GM19467 (cell line): ENCODE measurements at regions not wholly inside any gene's neighbourhood (a gene's known extent, or its start where the extent isn't known, plus 50 kb on each side); places are given as distances from the start of the nearest gene placed in this dataset.

Experiments
- ATAC-seq: cut with Tn5 transposase; IDR thresholded peaks from one replicate; pipeline ENCODE4 v1.9.1; 2021; ENCODE audit warnings: mild to moderate bottlenecking, moderate library complexity; ENCODE audit not compliant: unreplicated experiment

DNA sequence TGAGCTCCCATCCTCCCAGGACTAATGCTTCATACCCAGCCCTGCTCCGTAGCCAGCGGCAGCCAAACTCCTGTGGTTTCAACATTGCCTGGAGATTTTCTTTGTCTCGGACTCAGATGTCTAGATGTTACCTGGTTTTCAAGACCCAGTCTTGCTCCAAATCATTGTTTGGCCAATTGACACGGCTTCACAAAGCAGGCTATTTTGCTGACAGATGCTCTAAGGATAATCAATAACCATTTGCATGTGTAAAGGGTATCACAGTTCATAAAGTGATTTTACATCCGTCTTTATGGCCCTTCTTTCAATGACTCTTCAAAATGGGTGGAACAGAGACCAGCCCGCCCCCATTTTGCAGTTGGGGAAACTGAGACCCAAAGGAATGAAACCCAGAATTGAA is 153.4 kb downstream of the SALL1 start:
- ATAC-seq = no peak

DNA sequence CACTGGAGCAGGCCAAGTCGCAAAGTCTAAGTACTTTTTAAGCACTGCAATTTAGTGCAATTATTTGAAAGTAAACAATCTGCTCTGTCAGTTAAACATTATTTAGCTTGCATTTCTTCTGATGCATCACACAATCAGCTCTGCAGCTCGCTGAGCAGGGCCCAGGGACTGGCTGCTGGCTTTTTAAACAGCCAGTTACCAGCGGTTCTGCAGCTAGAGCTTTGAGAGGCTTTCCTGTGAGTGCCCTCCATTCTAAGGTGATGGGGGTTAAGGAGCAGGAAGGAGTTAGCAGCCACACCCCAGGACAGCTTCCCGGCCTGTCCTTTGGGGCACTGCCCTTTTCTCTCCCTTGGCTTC is 154.3 kb downstream of the SALL1 start:
- no peak for ATAC-seq

DNA sequence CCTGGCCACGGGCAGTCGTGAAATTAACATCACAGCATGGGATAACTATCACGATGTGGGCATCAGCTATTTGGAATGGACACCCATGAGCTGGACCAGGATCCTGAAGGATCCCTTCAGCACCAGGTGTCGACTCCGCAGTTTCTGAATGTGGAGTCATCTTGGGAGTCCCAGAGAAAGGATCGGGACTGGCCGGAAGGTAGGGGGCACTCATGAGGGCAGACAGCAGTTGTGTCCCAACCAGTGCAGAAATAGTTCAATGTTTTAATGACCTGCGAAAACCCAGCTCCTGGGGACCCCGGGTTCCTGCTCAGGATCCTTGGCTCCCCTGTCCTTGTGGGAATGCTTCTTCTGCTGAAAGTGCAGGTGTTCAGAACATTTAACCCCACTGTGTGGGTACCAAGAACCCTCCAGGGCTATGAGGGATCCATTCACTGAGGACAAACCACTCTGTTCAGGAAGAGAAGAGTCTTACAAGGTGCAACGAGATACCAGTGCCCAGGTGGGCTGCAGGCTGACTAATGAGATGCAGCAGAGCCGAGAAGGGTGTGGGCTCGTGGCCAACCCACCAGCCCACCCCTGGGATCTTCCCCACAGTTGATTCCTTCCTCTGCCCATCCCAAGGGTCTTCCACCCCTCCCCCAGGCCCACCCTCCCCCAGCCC is 154.8 kb downstream of the SALL1 start:
- ATAC-seq = no peak

DNA sequence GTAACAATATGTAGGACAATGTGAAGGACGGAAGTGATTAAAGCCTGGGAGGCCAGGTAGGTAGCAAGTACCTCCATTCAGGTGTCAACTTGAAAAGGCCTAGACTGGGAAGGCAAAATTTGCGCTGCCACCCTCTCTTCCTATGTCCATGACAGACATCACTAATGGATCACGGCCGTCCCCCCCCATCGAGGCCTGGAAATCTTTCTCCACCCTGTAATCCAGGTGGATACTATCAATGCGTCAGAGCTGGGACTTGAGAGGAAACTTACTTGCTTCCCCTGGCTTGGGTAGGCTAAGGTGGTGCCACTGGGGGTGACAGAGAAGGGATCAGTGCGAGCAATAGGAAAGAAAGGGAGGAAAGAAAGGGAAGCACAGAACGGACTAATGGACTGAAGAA is 156.1 kb downstream of the SALL1 start:
- ATAC-seq = no peak

DNA sequence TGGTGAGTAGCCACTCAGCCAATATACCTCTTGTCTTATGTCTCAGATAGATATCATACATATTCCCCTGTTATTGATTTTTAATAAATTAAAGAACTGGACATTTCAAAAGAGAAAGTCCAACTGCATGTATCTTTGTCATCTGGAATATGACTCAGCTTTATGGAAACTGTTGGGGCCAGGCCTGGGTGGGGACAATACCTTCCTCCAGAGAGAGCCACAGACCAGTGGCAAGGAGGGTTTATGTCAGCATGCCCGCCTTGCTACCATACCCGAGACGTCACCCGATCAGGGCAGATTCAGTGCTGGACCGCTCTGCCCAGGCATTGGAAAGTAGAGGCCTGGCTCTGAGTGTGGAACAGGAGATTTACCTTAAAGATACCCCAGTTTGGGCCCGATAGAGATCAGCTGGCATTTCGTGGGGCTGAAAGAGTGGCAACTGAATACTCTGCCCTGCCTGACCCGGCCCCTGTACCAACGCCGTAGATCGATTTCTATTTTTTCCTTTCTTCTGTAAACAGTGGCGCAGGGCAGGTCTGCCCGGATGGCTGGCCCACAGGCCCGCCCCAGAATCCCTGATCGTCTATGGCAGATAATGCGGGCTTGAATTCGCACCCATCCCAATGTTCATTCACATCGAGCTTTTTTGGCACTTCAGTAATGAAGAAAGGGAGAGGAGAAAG is 158.6 kb downstream of the SALL1 start:
- no peak for ATAC-seq

DNA sequence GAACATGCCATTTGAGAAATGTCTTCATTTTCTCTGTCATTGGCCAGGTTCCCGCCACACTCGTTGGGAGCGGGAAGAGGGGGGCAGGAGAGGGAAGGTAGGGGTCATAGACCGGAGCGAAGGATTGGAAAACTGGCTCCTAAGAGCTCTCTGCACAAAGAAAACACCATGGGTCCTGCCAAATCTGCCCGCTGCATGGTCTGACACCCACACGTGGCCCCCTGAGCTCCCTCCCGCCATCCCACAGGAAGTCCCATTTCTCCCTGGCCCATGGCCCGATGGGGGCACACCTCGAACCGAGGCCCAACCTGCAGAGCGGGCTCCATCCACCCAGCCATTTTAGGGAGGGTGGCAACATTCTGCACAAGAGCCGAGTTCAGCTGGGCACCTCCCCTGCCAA is 159.6 kb downstream of the SALL1 start:
- no peak for ATAC-seq

DNA sequence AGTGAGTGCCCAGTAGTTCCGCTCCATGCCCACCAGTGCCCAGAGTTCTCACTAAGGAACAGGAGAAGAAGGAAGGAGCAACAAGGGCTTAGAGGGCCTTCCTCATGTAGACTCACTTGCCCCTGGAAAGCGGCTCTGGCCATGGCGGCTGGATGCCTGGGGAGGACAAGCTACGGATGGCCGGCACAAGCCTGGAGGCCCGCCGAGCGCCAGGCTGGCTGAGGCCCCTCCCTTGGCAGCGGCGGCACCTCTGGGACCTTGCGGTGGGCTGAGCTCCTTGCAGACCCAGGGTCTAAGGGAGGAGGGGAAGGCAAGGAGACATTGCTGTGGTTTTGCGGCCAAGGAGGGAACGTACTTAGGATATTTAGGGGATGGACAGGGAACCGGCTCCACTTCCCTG is 160.1 kb downstream of the SALL1 start:
- no peak for ATAC-seq

DNA sequence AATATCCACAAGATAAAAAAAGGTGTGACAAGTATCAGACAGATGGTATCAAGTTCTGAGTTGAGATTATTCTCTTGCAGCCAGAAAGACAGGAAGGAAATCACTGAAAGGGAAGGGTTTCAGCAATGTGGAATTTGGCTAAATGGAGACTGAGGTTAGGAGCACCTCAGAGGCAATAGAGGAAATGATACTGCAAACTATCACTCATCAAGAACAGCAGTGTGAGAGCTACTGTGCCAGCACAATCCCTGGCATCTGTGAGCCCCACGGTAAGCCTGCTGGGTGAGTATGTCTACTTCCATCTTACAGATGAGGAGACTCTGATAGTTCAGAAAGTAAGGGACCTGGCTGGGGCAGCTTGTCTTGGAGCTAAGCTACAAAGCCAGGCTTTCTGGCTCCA is 162.0 kb downstream of the SALL1 start:
- ATAC-seq = no peak

DNA sequence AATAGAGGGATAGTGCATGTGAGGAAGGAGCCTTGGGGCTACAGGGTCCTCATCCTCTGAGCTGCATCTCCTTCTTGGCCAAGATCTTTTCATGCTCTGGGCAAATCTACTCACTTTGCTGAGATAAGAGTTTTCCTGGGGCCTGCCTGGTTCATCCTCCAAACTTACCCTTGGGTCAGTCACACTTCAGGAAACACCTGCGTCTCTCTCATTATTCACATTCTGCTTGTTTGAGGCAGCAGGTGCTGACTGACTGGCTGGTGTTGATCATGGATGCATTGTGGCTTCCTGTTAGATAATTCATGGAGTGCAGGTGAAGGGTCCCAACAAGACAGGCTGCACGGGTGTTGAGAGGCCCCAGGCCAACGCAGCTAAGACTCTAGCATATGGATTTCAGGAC is 162.6 kb downstream of the SALL1 start:
- ATAC-seq = no peak

DNA sequence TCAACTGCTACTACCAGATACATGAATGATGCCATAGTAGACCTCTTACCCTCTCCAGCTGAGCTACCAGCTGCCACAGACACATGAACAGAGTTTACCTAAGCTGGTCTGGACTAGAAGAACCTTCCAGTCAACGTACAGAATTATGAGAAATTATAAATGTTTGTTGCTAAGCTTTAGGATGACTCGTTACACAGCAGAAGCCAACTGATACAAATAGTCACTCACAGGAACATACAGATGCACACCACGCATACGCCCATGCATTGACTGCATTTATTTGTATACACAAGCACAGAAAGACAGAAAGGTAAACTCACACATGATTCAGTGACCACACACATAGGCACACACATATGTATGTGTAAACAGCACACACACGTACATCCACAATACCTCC is 164.6 kb downstream of the SALL1 start:
- no peak for ATAC-seq

DNA sequence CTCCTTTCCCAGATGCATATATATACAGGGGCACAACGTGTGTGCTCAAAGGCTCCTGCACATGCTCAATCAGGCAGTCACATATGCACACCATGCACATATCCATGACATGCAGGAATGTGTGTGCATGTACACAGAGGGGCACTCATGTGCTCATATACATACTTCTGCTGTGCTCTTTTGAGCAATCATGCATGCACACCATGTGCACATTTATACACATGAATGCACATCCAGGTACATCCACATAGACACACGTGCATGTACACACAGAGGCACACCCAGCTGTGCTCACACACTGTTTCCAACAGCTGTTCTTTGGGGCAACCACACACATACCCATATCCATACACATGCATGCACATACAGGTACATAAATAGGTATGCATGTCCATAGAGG is 165.3 kb downstream of the SALL1 start:
- ATAC-seq = no peak

DNA sequence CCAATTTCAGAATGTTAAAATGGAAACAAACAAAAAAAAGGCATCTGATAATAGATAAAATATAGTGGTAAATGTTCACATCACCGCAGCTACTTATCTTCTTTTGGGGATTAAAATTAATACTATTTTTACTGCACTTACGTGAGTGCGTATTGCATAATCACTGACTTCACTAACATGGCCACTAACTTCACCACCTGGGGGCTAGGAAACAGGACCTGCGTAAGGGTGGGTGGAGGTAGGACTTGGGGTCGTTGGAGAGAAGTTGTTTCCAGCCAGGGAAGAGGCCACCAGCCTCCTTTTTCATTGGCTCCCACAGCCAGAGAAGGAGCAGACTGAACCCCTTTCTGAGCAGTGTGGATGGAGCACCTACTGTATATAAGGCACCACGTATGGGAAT is 166.4 kb downstream of the SALL1 start:
- no peak for ATAC-seq

DNA sequence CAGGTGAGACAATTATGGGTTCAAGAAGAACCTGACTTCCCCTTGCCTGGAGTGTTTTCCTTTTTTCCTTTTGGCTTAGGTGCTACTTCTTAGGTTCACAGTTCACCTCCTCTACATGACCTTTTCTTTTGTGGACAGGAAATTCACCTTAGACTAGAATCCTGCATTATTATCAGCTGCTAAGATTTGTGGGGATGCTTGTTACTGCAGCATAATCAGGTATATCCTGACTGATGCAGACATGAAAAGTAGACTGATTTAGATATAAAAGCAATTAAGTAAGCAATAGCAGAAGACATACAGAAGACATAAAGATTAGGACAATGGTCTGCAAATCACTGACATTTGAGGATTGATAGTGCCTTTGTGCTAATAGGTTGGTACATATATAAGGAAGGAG is 168.3 kb downstream of the SALL1 start:
- ATAC-seq = no peak

DNA sequence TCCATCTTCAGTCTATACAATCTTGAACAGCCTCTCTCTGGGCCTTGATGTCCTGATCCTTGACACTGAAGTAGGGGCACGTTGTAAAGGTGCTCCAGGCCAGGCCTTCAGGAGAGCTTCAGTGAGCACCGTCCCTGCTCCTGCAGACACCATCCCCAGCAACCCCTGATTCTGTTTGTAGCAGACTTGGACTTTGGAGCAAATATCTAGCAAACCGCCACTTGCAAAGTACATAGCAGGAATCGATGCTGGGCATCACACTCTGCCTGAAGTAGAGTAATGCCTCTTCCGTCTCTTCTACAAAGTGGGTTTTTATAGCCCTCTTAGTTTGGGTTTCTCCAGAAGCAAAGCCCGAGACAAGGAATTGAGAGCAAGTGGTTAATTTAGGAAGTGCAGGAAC is 169.1 kb downstream of the SALL1 start:
- ATAC-seq = no peak

DNA sequence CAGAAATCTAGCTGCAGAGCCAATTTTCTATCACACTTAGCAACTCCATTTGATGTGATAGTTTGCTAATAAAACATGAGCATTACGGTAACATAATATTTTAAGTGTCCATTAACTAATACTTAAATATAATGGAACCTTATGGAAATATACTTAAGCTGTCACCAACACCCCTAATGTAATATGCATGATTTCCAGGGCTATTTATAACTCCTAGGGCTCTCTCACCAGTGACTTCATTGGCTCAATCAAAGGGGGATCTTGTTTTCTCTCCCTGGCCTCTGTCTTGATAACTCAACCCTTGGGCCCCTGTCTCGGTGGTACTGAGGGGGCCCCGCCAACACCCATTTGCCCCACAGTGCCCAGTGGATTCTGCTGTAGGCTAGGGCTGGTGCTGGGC is 170.4 kb downstream of the SALL1 start:
- ATAC-seq = no peak

DNA sequence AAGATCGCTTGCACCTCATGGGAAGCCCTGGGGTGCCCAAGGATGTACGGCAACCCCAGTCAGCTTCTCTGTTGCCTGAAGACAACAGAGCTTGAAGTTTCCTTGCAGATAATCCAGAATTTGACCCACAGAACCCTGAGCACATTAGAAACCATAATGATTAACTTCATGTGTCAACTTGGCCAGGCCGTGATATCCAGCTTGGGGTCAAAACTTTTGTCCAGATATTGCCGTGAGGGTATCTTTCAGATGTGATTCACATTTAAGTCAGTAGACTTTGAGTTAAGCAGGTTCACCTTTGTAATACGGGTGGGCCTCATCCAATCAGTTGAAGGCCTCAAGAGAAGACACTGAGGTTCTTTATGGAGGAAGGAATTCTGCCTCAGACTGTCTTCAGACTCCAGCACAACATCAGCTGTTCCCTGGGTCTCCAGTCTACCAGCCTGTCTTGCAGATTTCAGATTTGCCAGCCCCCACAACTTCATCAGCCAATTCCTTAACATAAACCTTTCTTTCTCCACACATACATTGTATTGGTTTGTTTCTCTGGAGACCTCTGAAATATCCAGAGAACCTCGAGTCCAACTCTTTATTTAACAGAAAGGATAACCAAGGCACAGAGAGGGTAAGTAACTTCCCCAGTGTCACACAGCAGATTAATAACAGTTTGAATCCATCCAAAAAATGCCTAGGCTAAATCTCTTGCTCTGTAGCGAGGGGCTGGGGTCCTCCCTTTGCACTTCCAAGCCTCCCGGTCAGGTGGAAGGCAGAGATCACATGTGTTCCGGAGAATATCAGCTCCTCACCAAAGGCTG is 171.1 kb downstream of the SALL1 start:
- ATAC-seq = no peak

DNA sequence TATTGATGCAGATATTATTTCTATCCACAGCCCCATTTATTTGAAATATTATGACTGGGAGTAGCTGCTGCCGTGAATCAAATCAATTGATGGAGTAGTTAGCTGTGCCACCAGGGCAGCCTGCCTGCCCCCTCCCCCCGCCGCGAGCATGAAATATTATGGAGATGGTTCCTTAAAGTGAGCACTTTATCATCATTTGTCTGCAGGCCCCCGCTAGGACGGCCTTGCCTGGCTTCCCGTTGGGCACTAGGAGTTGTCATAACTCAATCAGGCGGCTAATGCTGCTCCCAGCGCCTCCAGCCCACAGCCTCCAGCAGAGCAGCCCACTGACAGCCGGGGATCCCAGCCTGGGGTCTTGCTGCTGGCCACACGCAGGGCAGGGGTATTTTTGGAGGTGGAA is 173.9 kb downstream of the SALL1 start:
- no peak for ATAC-seq

DNA sequence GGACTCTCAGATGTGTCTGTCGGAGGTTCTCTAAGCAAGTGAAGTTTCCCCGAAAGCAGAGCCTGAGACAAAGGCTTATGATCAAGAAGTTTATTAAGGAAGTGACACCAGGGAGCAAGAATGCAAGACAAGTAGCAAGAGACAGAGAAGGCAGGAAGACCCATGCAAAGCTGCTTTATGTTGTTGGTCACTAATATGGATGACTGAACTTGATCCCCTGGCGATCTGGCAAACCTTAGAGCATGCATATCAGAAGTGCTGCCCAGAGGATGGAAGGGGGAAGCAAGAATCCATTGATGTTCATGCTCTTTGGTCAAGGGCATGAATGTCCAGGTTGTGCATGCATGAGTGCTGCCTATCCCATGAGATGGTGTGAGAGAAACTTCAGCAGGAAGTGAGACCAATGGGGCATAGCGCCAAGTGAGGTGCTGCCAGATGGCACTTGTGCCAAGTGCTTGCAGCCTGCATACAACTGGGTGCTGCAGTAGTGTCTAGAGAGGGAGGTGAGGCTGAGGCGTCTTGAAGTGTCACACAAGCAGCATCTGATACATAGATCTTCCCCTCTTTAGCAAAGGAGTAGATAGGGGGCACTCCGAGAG is 176.5 kb downstream of the SALL1 start:
- ATAC-seq = no peak

DNA sequence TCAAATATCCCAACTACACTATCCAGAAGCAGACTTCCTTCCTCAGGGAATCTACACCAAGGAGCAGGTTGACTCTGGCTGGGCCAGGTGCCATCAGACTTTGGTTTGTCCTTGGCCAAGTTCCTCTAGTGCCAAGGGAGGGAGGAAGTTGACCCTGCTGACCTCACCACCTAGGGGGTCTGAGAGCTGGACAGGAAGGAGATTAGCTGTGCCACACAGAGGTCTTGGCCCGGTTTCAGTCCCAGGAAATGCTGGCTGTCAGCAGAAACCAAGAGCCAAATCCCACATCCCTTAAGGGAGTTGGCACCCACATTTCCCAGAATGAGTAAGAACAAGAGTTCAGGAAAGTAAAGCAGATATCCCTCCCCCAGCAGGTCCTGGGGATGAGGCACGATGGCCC is 178.2 kb downstream of the SALL1 start:
- ATAC-seq = no peak

DNA sequence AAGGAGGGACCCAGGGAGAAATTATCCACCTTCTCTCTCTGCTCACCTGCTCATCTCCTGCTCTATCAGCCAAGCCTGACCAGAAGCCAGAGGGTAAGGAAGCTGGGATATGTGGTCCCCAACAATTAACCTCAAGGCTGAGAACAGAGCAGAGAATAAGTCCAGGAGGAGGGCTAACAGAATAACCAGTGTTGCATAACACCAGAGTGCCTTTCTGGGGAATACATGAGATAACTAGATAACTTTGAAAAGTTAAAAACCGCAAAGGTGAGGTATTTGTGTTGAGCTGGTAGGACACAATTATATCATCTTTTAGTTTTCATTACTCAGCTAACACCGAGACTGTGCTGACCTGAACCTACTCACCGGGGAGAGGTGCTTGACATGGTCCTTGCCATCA is 180.8 kb downstream of the SALL1 start:
- no peak for ATAC-seq

DNA sequence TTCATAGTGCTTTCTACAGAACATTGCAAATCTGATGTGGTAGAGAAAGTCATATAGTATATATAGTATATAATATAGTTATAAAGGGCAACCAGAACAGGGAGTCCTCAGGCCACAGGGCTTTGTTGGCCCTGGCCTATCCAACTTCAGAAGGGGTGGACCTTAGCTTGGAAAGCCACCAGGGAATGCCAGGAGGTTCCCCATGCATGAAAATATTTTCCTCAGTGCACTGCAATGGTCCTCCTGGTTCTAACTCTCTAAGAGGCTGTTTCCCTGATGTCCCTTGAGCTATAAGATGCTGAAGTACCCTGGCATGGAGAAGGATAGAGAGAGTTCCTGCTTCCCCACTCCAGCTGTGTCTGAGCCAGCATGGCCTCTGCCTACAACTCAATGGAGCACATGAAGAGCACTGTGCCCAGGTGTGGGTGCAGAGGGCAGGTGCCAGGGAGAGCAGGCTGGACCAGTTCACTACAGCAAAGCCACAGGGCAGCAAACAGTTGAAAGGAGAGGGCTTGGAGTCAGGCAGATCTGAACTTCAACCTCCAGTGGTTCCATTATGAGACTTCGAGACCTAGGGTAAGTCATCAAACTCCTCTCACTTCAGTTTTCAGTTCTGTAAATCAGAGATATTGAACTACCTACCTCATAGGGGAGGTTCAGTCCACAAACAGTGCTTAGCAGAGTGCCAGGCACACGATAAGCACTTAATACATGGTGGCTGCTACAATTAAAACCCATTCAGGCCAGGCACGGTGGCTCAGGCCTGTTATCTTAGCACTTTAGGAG is 183.1 kb downstream of the SALL1 start:
- ATAC-seq = peak; percentile 71
